GM19035 (cell line): ENCODE measurements at regions not wholly inside any gene's neighbourhood (a gene's known extent, or its start where the extent isn't known, plus 50 kb on each side); places are given as distances from the start of the nearest gene placed in this dataset.

Experiments
- ATAC-seq: cut with Tn5 transposase; IDR thresholded peaks from one replicate; pipeline ENCODE4 v1.9.1; 2021; ENCODE audit not compliant: unreplicated experiment

- no peak for ATAC-seq
Observed at GRCh38 chr7:96638669-96639068, 71.0 kb downstream of the SEM1 start.

GRCh38 chr7:96637522-96637921, 72.1 kb downstream of the SEM1 start:
- no peak for ATAC-seq

DNA sequence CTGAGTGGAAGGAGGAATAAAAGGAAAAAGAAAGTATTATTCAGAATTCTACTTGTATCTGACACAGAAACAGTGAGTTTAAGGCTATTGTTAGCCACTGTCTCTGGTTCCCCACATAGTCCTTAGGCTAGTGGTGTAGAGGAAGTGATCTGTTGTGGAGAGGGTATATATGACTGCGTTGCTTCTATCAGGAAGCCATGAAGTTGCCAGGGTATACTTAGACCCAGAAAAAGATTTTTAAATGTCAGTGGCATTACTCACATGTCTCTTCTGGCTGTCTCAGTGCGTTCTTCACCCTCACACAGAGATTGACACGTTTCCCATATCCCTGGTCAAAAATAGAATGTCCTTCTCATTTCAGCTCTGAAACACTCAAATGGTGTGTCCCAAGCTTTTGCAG, 72.7 kb downstream of the SEM1 start:
- ATAC-seq = no peak

- ATAC-seq = no peak
Observed at GRCh38 chr7:96636342-96636860, 73.2 kb downstream of the SEM1 start.

- ATAC-seq = no peak
Observed at GRCh38 chr7:96629884-96630283, 79.8 kb downstream of the SEM1 start.

DNA sequence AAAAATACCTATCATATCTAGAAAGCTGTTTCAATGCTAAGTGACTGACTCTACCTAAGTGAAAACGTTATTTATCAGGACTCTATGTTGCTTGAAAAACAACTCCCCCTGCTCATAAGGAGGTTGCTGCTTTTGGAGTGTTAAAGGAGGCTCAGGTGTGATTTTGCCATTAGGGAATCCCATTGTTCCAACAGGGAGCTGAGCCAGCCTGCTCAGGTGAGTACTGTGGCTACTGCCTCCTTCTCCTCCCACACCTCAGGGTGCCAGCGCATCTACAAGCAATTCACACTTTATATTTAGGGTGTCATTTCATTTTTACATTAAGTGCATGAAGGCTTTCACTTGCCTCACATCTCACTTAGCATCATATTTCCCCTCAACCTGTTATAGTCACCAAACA, 84.7 kb downstream of the SEM1 start:
- no peak for ATAC-seq

- no peak for ATAC-seq
Observed at GRCh38 chr7:96621932-96622331, 87.7 kb downstream of the SEM1 start.

DNA sequence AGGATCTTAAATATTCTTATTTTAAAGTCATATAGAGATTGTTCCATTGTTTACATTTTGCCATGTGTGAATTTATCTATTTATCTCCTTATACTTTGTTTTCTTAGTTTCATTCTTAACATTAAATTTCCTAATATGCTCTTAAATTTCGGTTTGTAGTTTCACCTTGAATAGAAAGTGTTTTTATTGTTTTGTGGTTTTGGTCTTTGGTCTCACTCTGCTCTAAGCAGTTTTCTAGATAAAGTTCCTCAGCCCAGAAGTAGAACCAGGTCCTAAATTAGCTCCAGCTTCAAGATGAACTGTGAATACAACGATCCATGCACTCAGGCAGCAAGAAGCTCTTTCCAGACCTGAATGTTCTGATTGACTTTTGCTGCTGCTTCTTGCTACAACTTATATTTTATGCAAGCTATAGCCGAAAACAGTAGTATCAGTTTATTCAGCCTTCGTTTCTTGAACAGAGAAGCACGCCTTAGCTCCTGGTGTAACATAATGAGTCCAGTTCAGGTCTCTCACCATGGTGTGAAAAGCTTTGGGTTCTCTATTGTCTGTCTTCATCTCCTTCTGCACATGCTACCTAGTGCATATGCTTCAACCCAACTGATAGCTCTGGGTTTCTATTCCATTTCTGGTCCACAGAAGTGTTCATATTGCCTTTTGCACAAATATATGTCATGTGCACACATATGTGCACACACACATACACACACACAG, 95.3 kb downstream of the SEM1 start:
- ATAC-seq = peak; percentile 70

DNA sequence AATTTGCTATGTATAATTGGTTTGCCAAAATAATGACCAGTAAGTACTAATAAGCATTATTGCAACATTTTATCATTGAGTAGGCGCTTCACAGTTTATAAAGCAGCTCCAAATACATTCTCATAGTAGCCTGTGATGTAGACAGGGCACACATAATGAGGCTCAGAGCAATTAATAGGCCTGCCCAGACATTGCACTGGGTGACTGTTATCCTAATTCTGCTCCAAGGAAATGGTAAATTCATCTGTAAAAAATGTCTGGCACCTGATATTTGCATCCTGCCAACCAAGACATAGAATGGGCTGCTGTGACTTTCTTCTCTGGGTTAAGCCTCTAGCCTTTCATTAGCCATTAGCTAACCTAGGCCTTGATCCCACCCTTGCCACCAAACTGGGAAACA, 97.6 kb downstream of the SEM1 start:
- no peak for ATAC-seq

DNA sequence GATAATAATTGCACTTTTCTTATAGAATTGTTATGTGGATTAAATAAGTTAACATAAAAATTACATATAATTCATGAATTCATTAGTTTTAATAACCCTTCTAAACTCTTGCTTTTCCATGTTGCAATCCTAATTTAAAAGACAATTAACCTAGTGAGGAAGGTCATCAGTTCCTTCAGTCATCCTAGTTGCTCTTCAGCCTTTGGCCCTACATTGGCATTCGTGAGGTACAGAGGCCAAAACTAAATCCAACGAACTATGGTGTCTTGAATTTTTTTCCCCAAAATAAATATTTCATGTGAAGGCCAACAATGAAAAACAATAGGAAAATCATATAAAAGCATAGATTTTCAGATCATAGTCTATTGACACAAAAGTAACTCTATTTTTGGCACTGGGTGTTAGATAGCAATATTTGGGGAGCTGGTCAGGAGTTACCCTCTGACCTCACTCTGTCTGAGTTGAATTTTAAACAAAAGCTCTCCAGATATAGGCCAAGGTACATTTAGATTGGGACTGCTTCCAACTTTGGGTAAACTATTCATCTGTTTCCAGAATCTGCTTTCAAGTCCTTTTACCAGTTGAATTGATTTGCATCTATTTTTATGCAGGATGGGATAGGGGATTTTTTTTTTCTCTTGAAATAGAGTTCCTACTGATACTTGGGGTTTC, 104.5 kb downstream of the SEM1 start:
- no peak for ATAC-seq

- ATAC-seq = no peak
Observed at GRCh38 chr7:96599288-96599936, 110.2 kb downstream of the SEM1 start.

- ATAC-seq = no peak
Observed at GRCh38 chr7:96598421-96598820, 111.2 kb downstream of the SEM1 start.

DNA sequence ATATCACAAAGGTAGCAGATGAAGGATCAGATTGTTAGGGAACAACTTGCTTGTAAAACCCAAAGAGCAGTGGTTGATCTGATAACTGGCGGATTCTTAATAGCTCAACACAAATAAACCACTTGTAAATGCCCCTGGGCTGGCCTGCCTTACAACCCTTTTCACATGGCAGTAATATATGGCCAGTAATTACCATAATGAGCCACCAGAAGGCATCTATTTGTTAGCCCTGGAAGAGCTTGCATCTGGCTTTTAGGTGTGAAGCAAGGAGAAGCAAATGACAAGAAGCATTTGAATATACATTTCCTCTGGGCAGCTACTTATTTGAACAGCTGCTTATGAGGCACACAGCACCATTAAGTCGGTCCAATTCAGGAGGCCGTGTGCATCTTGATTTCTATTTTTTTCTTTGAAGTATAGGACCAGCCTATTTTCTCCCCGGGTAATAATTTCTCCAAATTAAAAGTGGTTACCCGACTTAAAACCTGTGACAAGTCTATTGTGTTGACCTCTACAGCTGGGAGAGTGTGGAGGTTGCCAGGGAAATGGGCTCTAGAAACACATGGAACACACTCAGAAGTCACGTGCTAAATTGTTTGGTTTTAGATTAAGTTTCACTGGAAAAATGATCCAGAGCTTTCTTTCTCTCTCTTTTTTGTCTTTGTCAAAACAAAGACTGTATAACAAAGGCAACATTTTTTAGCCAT, 113.4 kb downstream of the SEM1 start:
- ATAC-seq = no peak

DNA sequence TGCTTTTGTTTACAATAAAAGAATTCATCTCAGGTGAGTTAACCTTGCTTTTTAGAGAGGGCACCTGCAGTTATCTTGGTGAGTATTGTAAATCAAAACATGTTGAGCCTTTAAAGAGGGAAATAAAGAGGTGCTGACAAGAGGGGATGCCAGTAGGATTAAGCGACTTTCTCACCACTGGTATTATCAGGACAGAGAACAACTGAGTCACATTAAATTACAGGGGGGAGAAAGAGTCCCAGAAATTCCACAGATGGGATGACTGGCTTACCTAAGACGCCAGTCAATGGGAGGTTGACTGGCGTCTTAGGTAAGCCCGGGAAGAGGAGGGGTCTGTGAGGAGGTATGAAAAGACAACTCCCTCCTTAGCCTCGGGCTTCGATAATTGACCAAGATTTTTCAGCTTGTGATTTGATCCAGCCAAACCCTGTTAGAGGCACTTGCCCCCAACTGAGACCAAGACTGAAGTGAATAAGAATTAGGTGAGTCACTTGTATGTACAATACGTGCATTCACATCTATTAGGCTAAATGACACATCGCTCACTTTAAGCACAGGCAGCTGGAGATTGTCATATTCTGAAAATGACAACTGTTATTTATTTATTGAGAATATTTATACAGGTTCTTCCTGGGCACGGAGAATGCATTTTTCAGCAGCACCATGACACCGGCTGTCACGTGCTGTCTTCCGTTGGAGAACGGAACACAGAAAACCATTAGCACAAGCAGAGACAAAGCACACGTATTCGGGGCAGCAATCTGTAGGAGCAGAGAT, 117.6 kb downstream of the SEM1 start:
- no peak for ATAC-seq

DNA sequence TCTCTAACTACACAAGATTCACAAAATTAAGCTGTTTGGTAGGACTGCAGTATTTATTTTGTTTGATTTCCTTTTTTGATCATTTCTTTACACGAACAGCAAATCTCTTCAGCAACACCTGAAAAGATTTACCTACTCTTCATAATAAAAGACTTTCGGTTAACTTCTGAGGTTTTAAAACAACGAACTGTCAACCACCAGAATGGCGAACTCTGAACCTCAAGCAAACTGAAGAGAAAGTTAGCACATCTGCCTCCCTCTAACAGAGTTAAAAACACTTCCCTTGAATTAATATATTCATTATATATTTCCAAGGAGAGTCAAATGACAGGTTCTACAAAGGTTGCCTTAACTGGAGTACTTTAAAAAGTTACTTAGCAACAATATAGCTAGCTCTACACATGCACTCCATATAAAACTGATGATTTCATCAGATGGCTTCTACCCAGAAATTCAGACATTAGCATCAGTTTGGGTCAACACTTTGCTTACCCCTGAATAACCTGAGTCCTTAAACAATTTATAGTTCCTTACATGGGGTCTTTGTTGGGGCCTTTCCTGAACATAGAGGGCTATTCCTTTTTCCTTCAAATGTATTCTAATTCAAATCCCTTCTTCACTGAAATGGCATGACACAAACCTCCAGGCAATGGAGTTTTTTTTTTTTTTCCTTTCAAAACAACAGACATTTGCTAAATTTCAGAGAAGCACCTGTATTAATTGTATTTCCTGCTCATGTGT, 118.3 kb downstream of the SEM1 start:
- no peak for ATAC-seq

GRCh38 chr7:96589038-96589437, 120.6 kb downstream of the SEM1 start:
- no peak for ATAC-seq

DNA sequence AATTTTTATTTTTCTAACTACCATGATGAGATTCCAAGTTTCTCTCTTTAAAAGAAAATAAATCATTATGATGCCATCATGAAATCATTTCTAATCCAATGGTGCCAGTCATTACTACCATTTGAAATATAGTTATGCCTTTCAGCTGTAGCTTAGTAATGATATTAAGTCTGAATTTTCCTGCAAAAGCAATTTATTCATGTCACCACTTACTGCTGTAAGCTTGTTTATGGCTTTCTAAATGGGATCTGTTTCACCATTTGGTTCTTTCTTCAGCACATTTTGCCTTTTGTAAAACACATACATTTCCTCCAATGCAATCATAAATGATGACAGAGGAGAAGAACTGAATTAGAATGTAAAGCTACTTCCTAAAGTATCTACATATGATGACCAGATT, 130.5 kb downstream of the SEM1 start:
- no peak for ATAC-seq

GRCh38 chr7:96578606-96579005, 131.0 kb downstream of the SEM1 start:
- ATAC-seq = no peak

DNA sequence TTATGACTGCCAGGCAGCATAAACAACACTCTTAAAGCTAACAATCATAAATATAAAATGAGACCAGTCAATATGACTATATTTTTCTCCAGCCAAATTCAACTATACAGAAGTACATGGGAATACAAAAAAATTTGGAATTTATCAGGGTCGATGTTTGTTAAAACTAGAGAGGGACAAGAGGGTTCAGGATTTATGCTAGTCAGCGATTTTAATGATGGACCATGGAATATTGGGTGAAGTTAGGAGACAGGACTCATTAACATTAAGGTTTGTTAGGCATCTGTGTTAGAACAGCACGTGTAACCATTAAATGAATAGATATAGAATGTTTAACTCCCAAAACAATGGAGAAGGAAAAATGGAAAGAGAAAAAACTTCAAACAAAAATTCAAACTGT, 146.2 kb downstream of the SEM1 start:
- ATAC-seq = no peak

DNA sequence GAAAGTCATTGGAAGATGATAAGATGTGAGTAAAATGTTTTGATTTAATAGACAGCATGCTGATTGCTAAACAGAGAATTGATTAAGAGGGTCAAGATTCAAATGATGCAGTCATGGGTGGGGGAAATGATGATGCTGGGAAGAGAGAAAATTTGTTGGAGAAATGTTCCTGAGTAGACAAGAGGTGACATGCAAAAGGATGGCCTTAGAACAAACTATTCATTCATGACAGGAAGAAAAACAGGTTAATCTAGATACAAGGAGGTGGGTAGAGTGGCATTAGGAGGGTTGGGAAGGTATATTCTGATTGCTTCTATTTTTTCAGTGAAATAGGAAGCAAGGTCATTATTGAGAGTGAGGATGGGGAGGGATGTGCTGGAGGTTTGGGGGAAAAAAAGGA, 146.7 kb downstream of the SEM1 start:
- no peak for ATAC-seq
